HG03108 (cell line): ENCODE measurements at regions not wholly inside any gene's neighbourhood (a gene's known extent, or its start where the extent isn't known, plus 50 kb on each side); places are given as distances from the start of the nearest gene placed in this dataset.

ENCODE experiments used
- ATAC-seq: cut with Tn5 transposase; IDR thresholded peaks from one replicate; pipeline ENCODE4 v1.9.1; 2021; ENCODE audit warnings: moderate library complexity; ENCODE audit not compliant: unreplicated experiment

DNA sequence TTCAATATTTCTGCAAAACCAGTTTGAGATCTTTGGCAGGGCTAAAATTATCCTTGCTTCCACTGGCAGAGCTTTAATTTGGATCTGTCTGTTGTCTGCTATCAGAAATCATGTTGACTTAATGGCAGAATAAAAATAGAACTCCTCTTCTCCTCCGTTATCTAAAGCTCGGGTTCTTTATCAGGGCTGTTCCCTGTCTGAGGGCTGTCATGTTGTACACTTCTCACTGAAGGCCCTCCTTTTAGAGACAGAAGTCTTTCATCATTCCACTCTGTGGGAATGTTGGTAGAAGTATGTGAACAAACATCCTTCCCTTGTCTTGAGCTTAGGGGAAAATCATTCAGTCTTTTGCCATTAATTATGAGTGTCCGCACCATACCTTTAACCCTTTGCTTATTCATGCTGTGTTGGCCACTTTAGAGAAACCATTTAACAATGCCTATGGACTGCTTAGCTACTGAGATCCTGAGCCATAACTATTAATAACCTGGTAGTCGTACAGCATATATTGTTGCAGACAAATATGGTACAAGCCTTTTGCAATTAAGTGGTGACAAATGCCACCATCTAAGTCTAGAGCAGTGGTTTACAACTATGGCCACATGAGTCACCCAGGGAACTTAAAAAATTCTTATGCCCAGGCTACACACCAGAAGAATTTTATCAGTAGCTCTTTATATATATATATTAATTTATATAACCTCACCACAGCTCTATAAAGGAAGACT lies 226.0 kb upstream of the TPM1 start:
- no peak for ATAC-seq

DNA sequence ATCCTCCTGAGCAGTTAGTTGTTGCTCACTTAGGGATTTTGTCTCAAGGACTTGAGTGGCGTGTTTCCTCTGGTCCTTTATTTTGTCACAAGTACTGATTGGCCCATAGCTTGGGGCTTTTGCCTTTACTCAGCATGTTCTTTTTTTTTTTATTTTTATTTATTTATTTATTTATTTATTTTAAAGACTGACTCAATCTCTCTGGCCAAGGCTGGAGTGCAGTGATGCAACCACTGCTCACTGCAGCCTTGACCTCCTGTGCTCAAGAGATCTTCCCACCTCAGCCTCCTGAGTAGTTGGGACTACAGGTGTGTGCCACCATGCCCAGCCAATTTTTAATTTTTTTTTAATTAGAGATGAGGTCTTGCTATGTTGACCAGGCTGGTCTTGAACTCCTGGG lies 223.9 kb upstream of the TPM1 start:
- no peak for ATAC-seq

DNA sequence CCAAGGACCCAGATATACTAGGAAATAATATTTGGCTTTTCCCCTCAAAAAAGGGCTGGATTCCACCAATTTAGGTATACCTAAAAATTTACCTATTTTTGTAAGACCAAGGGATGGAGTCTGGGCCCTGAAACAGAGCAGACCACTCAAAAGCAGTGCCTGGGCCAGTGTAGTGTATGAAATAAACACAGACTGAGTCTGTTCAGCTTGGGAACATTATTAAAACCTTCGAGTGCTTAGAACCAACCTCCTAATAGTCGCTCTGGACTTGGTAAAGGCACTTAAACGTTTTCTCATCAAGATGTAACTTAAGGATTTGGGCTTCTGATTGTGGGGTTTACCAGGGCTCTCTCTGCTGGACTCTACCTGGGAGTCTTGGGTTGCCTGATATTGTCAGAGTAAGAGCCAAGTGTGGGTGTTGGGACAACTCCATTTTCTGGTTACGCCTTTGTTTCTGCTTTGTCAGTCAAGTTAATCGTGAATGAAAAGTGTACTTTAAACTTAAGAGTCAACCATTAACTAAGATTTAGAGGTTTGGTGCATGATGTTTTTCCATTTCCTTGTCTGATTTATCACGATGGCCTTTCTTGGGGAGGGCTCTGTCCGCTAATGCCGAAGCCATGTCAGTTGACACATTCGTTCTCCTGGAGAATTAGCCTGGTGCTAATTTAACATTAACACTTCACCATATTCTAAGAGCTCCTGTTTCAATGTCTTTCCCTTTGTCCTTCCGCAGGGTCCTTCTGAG lies 221.0 kb upstream of the TPM1 start:
- no peak for ATAC-seq

DNA sequence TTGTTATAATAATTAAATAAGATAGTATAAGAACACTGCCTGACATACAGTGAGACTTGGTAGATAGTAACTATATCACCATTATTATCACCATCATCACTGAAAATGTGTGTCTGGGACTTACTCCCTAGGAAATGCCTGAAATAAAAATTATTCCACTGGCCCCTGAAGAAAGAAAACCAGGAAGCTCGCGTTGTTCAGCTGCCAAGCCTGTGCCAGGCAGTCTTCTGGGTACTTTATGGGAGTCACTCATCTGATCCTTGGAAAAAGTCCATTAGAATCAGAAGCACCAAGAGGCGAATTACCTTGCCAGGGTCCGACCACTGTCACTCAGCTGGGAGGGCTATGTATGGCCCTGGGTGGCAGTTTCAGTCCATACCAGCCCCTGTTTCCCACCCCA lies 220.3 kb upstream of the TPM1 start:
- no peak for ATAC-seq

DNA sequence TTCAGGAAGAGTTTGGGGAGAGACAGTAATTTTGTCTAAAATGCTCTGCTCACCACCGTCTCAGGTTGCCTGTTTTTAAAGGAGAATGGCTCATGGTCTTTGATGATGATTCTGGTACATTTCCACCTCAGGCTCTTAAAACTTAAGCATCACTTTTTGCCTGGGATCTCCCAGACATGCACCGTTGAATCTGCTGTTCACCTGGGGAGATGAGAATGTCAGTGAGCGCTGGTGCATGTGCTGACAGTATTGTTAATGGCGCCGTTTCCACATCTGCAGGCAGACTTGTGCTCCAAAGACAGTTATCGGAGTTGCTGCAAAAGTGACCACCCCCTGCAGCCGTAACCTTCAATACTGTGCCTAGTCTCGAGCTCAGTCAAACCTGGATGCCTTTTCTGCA lies 219.0 kb upstream of the TPM1 start:
- no peak for ATAC-seq

DNA sequence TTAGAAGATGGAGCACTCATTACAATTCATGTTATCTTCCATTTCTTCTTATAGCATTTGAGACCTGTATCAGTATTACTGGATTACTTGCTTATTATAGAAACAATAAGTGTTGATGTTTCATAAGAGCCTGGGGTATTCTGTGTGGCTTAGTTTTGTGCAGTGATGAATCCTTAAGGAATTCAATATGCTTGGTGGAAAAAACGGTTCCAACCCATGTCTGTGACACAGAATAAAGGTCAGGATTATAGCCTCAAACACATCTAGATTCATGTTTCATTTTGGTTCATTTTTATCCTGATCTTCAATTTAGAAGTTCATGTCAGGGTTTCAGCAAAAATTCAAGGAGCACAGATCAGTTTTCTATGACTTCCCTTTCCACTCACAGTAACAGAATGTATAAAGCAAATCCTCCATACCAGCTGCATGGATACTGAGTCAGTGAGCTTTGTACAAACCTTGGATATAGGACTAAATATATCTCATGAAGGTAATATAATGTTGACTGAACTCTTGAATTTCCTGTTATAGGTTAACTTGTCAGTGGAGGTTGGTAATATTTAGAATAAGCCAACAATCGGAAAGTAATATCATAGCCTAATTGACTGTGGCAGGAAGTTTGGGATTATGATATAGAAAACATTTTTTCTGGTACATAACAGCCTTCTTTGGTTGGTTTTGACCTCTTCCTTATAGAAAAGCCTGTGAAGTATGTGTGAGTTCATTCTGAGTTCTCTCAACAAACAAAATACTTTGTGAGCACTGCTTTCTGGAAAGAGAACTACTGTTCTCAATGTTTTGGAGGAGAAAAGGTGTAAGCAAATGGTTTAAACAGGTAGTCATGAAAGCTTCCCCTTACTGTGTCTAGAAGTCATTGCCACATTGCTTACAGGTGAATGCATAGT lies 218.2 kb upstream of the TPM1 start:
- ATAC-seq: no peak

DNA sequence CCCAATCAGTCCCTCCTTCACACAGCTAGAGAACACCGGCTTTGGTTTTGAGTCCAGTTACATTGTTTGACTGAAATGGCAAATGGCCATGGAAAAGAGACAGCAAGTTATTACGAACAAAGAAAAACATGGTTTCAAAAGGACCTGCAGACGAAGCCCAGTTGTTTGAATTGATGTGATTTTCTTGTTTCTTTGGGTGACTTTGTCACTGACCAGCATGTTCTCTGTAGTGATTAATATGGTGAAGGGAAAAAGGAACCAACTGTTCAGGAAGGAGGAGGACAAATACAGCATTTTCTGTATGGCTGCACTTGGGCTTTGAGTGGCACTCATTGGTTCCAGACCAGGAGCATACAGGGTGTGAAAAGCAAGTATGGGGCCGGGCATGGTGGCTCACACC lies 217.4 kb upstream of the TPM1 start:
- ATAC-seq: no peak

DNA sequence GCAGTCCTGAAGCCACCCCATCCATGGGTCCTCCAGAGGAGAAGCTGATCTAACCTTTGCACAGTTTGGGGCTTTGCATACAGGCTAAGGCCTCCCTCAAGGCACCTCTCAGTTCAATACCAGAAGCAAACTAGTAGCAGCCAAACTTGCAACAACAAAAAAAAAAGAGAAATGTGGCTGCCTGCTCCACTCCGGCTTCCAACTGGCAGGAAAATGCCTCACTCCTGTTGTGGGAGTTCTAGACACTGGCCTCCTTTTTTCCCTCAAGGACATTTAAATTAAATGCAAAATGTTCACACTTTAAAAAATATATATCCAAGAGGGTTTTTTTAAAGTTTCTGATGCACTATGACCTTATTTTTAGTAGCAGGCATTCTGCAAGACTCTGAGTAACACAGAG lies 216.0 kb upstream of the TPM1 start:
- ATAC-seq: no peak

DNA sequence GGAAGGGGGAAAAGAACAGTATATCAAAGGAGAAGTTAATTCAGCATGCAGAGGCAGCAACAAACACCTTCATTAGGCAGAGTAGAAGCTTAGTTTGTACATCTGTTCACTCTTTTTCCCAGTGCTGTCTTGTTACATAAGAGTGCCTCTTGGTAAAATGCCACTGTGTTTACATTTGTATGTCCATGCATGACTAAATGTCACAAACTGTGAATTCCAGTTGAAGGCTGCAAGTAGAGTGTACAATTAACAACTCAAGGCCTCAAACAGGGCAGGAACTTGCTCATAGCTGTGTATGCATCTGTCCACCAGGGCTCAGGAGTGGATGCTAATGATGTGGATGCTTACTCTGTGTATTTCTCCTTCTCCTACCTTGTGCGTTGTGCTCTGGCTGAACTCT lies 214.2 kb upstream of the TPM1 start:
- ATAC-seq: no peak

DNA sequence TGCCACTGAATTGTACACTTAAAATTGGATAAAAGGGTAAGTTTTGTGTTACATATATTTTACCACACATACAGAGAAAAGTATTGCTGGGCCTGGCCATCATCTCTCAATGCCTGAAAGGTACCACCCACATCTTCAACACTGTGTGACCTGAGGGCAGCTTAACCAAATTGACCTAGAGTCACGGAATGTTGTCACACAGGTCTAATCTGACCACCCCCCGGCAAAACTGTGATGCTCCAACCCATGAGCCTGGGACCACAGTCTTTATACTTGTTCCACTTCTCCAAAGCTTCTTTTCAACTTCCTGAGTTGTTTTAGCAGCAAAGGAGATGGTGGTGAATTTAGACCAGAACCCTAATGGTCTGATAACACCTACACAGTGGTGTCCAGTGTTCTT lies 210.3 kb upstream of the TPM1 start:
- ATAC-seq: no peak

DNA sequence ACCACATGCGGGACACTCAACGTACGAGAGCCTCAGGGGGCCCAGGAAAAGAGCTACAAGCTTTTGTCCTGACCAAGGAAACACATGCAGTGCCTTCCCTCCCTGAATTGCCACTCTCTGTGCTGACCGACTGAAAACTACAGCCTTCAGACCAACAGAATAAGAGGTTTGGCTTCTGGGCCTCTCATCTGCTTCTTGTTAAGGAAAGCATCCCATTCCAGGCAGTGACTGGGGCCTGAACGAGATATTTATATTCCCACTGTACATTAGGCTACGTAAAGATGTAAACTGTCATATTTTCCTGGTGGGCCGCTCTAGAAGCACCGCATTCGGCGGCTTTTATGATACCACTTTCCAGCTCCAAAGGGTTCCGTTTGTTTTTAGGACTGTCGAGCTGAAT lies 208.9 kb upstream of the TPM1 start:
- no peak for ATAC-seq

DNA sequence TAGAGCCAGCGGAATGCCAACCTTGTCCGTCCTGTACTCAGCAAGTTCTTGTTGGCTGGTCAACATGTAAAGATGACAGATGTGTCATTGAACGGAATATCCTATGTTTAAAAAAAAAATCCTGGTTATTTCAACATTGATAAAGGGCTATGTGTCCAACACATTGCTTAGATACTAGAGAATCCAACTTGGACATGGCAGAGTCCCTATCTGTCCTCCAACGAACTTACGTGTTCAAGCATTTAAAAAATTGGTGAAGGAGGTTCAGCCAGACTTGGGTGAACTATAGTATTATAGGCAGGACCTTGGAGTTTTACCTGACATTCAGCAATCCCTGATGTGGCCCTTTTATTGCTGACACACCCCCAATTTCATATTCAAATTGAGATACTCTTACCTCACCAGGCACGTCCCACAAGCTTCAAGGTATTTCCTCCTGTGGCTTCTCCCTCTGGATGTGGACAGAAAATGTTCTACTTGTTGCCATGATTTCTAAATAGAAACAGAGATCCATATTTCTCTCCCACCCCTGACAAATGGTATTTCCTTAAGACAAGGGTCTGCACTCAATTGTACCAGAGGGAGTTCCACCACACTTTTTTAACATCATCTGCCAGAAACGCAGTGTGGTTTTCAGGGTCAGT lies 207.7 kb upstream of the TPM1 start:
- ATAC-seq: no peak

DNA sequence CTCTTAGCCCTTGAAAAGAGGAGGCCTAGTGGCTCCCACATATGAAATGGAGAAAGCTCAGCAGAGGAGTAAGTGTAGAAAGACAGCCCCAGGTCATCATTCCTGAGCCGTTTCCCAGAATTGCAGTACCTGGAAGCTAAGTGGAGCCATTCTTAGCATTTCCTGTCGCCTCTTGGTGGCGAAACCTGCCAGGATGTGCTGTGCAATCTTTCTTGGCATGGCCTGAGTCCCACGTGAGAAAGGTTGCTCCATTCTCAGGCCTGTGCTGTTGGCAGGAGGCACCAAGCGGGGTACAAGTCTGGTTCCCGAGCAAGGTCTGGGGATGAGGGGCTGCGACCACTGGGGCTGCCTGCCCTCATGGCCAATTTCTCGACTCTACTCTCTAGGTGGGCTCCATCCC lies 207.2 kb upstream of the TPM1 start:
- no peak for ATAC-seq

DNA sequence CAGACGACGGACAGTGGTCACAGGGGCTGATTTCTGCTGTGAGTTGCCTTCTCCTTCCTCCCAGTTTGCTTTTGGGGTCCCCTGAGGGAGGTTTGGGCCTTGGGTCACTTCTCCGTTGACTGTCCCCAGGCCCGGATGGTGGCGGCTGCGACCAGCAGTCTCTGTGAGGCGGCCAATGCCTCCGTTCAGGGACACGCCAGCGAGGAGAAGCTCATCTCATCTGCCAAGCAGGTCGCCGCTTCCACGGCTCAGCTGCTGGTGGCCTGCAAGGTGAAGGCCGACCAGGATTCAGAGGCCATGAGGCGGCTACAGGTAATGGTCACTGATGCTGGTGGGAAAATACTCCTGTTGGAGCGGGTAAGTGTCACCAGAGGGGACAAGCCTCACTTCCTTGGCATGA lies 206.8 kb upstream of the TPM1 start:
- ATAC-seq: no peak

DNA sequence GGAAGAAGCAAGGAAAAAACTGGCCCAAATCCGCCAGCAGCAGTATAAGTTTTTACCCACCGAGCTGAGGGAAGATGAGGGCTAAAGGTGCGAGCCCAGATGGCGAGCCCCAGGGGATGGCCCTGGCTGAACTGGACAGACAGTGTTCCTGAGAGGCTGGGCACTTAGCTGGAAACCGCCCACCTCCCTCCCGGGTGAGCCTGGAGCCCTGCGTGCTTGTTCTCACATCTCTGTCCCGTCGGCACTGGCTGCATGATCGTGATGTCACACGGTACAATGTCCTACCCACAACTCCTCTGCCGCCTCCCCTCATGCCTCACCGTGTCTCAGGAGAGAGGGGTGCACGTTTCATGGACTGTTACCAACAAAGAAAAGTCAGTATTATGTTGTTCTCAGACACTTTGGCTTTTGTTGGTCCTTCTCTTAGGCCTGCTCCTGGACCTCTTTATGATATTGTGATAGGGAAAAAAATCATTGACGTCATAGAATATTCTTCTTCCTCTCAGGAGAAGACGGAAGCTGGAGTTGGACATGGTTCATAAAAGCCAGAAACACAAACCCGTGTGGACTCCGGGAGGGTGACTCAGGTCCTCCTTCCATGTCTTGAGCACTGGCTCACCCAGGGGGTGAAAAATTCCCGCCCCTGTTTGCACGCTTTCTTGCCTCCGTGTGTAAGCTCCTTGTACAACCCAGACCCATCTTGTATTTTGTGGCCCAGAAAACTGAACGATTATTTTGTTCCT lies 201.8 kb upstream of the TPM1 start:
- ATAC-seq: no peak

DNA sequence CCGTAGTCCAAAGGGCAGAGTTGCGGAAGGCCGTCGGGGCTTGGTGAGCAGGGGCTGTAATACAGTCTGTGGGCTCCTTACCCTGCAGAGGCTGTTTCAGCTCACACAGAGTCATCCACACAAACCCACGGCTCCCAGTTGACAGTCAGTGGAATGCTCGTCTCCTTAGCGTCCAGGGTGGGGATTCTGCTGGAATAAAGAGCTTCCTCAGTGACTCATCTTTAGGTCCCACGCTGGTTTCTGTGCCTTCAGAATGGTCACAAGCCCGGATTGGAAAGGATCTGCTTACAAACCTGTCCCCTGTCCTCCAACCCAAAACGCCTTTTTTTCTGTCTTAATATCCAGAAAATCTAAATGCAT lies 201.3 kb upstream of the TPM1 start:
- no peak for ATAC-seq

DNA sequence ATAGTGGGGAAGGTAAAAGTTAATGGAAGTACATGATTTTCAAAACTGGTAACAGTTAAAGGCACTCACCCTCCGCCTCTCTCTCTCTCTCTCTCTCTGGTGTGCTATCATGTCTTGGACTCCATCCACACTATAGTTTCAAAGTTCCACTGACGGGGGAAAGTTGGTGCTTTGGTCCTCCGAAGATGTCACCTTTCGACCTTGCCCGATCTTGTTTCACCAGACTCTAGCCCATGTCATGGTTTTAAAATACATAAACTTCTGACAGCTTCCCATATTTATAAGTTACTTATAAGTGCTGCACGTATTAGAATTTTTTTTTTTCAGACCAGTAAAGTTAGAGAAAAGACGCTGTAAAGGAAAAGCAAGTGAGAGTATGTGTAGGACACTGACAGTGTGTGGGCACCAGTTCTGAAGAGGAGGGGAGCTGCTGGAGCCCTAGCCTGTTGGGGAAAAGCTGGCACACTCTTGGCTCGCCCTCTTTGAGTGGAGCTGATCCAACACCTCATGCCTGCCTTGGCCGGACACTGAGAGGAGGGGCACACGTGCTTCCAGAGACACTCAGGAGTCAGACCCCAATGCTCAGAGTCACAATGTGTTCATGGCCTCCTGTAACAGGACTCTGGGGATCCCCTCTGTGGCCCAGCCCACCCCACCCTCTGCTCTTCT lies 200.5 kb upstream of the TPM1 start:
- no peak for ATAC-seq

DNA sequence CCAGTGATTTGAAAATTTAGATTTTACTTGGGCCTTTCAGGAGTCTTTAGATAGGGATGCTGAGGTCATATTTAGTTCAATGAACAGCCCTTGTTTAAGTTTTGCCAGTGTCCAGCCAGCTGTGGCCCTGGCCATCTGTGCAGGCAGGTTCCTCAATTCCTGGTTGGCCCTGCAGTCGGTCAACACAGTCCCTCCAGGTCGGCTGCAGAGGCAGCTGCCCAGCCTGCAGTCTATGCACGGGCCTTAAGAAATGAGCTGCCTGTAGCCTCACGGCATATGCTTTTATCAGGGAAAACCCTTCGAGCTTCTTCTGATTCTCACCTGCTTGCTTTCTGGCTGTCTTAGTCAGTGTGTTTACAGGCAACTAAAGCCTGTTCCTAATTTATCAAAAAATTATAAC lies 199.2 kb upstream of the TPM1 start:
- ATAC-seq: no peak

DNA sequence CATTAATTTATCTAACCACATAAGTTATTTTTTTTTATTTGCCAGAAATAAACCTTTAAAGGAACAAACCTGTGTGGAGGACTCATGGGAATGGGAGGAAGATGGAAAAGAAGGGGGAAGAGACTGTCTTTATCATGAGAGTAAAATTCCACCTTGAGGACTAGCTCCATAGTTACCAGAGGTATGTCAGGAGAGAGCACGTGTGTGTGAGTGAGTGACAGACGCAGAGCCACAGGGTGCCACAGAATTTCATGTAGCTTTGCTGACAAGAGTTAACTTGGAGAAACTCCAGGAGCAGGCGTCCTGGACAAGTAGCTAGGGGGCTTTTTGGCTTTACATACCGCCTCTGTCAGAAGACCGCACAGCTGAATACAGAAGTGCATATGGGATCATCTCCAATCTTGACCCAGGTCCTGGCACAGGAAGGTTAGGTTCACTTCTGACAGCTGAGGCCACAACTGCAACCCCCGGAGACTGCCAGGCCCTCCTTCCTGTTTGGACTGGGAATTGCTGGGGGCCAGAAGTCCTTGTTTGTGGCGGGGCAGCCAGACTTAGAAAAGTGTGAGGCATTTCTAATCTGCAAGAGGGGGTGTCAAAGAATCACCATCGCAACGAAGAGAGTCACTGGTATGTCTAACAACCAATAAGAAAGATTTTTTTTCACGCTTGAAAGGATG lies 197.8 kb upstream of the TPM1 start:
- ATAC-seq: no peak
